ENCODE measurements at regions not wholly inside any gene's neighbourhood (a gene's known extent, or its start where the extent isn't known, plus 50 kb on each side); places are given as distances from the start of the nearest gene placed in this dataset.

GRCh38 chr16:80175011-80175410 lies 365.8 kb upstream of the DYNLRB2 start:
- TF ChIP-seq CTCF (IDR thresholded peaks at IDR 0.05) (no peak), POLR2A (IDR thresholded peaks at IDR 0.05) (no peak)

Measured in lower leg skin (tissue), 3 donors.